NT2/D1 (cell line): ENCODE measurements at regions not wholly inside any gene's neighbourhood (a gene's known extent, or its start where the extent isn't known, plus 50 kb on each side); places are given as distances from the start of the nearest gene placed in this dataset.

Experiments
- SUZ12 ChIP-seq: IDR thresholded peaks from 2 replicates; pipeline ENCODE4 v1.6.1; 2011; ENCODE audit not compliant: insufficient read length, insufficient read depth; ENCODE audit errors: extremely low read depth
- YY1 ChIP-seq: IDR thresholded peaks from 2 replicates; pipeline ENCODE4 v1.6.1; 2011; ENCODE audit not compliant: insufficient read length, insufficient read depth
- ZNF274 ChIP-seq: IDR thresholded peaks from 2 replicates; pipeline ENCODE4 v1.6.1; 2011; ENCODE audit warnings: mild to moderate bottlenecking, low read depth, low read length

- TF ChIP-seq YY1: no peak
- no peak for TF ChIP-seq ZNF274
- no peak for TF ChIP-seq SUZ12
Measured at GRCh38 chr3:1594940-1595339, 502.1 kb downstream of the CNTN6 start.
